WTC11 (cell line): ENCODE measurements at regions not wholly inside any gene's neighbourhood (a gene's known extent, or its start where the extent isn't known, plus 50 kb on each side); places are given as distances from the start of the nearest gene placed in this dataset.

Source experiments
- ATAC-seq: fragments of 200-7000 bp; cut with Tn5 transposase; 2 replicates; pipeline ENCODE4 v1.10.0; 2021; ENCODE audit warnings: mild to moderate bottlenecking, moderate library complexity
- CTCF ChIA-PET: fragments of 300-600 bp; sonication (Branson Sonifier 250); formaldehyde crosslinking; loops from one replicate; lab custom pipeline; 2021; ENCODE audit warnings: antibody characterized with exemption; lab: Charles Lee
- POLR2A ChIA-PET: fragments of 350-600 bp; sonication (Branson Sonifier 250); formaldehyde crosslinking; loops from one replicate; lab custom pipeline; 2021; ENCODE audit warnings: antibody characterized with exemption; lab: Charles Lee
- DNase-seq: peaks from one replicate; pipeline ENCODE4 v3.0.0; 2021; ENCODE audit warnings: low spot score
- H3K27ac Mint-ChIP-seq: 2 replicates; pipeline ENCODE4 v1.8.0; 2021; ENCODE audit warnings: mixed read lengths
- H3K27me3 Mint-ChIP-seq: 2 replicates; pipeline ENCODE4 v1.8.0; 2021; ENCODE audit warnings: low read depth, mild to moderate bottlenecking, moderate library complexity, mixed read lengths
- H3K36me3 Mint-ChIP-seq: 2 replicates; pipeline ENCODE4 v1.8.0; 2021; ENCODE audit warnings: mixed read lengths
- H3K4me1 Mint-ChIP-seq: 2 replicates; pipeline ENCODE4 v1.8.0; 2022; ENCODE audit warnings: mixed read lengths
- H3K4me3 Mint-ChIP-seq: 2 replicates; pipeline ENCODE4 v1.8.0; 2021; ENCODE audit warnings: mild to moderate bottlenecking, moderate library complexity, mixed read lengths
- H3K9me3 Mint-ChIP-seq: 2 replicates; pipeline ENCODE4 v1.8.0; 2021; ENCODE audit warnings: mixed read lengths
- AFF4 ChIP-seq: sonication (generic); formaldehyde crosslinking; IDR thresholded peaks from 2 replicates; pipeline ENCODE4 v1.8.1; 2023; ENCODE audit warnings: mild to moderate bottlenecking, missing genetic modification reagents, borderline replicate concordance
- ELF4 ChIP-seq: sonication (generic); formaldehyde crosslinking; IDR thresholded peaks from 2 replicates; pipeline ENCODE4 v1.8.1; 2022; ENCODE audit warnings: low read depth, mild to moderate bottlenecking, moderate library complexity, missing genetic modification reagents
- EMX1 ChIP-seq: fragments of 250-450 bp; sonication (Bioruptor Pico); IDR thresholded peaks from 2 replicates; pipeline ENCODE4 v1.8.0; 2021; ENCODE audit warnings: mild to moderate bottlenecking
- ERG ChIP-seq: fragments of 250-450 bp; sonication (Bioruptor Pico); IDR thresholded peaks from 2 replicates; pipeline ENCODE4 v1.8.0; 2021; ENCODE audit warnings: mild to moderate bottlenecking
- FOXK1 ChIP-seq: sonication (generic); formaldehyde crosslinking; IDR thresholded peaks from 2 replicates; pipeline ENCODE4 v1.8.0; 2022; ENCODE audit warnings: mild to moderate bottlenecking, moderate library complexity, missing genetic modification reagents
- FOXP4 ChIP-seq: sonication (generic); formaldehyde crosslinking; IDR thresholded peaks from 2 replicates; pipeline ENCODE4 v1.8.0; 2022; ENCODE audit warnings: mild to moderate bottlenecking, missing genetic modification reagents
- IRF1 ChIP-seq: sonication (generic); formaldehyde crosslinking; IDR thresholded peaks from 2 replicates; pipeline ENCODE4 v1.8.0; 2023; ENCODE audit warnings: missing genetic modification reagents
- MXD4 ChIP-seq: fragments of 250-450 bp; sonication (Bioruptor Pico); IDR thresholded peaks from 2 replicates; pipeline ENCODE4 v1.8.0; 2021; ENCODE audit warnings: mild to moderate bottlenecking, moderate library complexity, borderline replicate concordance
- NFATC4 ChIP-seq: fragments of 250-450 bp; sonication (Bioruptor Pico); IDR thresholded peaks from 2 replicates; pipeline ENCODE4 v1.9.0; 2021; ENCODE audit warnings: mild to moderate bottlenecking
- NFE2L1 ChIP-seq: sonication (generic); formaldehyde crosslinking; IDR thresholded peaks from 2 replicates; pipeline ENCODE4 v1.8.1; 2023; ENCODE audit warnings: missing genetic modification reagents
- NFYB ChIP-seq: sonication (generic); formaldehyde crosslinking; conservative IDR thresholded peaks from 2 replicates; pipeline ENCODE4 v1.8.0; 2022; ENCODE audit warnings: low read depth, missing genetic modification reagents
- NR1H2 ChIP-seq: sonication (generic); formaldehyde crosslinking; IDR thresholded peaks from 2 replicates; pipeline ENCODE4 v1.9.0; 2021; ENCODE audit warnings: mild to moderate bottlenecking, moderate library complexity, missing genetic modification reagents
- PREB ChIP-seq: sonication (generic); formaldehyde crosslinking; IDR thresholded peaks from 2 replicates; pipeline ENCODE4 v1.8.1; 2022; ENCODE audit warnings: mild to moderate bottlenecking, missing genetic modification reagents, moderate library complexity, borderline replicate concordance
- SMAD4 ChIP-seq: sonication (generic); formaldehyde crosslinking; IDR thresholded peaks from 2 replicates; pipeline ENCODE4 v1.8.0; 2022; ENCODE audit warnings: mild to moderate bottlenecking, missing genetic modification reagents
- TEAD4 ChIP-seq: sonication (generic); formaldehyde crosslinking; IDR thresholded peaks from 2 replicates; pipeline ENCODE4 v1.8.0; 2022; ENCODE audit warnings: mild to moderate bottlenecking, missing genetic modification reagents
- TP53 ChIP-seq: sonication (generic); formaldehyde crosslinking; IDR thresholded peaks from 2 replicates; pipeline ENCODE4 v1.8.1; 2023; ENCODE audit warnings: mild to moderate bottlenecking, missing genetic modification reagents
- USF2 ChIP-seq: sonication (generic); formaldehyde crosslinking; IDR thresholded peaks from 2 replicates; pipeline ENCODE4 v1.8.1; 2023; ENCODE audit warnings: mild to moderate bottlenecking, missing genetic modification reagents, moderate library complexity
- ZNF138 ChIP-seq: sonication (generic); formaldehyde crosslinking; conservative IDR thresholded peaks from 2 replicates; pipeline ENCODE4 v1.8.1; 2022; ENCODE audit warnings: mild to moderate bottlenecking, moderate library complexity, missing genetic modification reagents
- ZNF512 ChIP-seq: sonication (generic); formaldehyde crosslinking; IDR thresholded peaks from 2 replicates; pipeline ENCODE4 v1.8.1; 2022; ENCODE audit warnings: missing genetic modification reagents, borderline replicate concordance

- TF ChIP-seq TEAD4, result no peak
- TF ChIP-seq ZNF512 (CRISPR knock-in tag), result no peak
- no peak for TF ChIP-seq FOXP4
- no peak for TF ChIP-seq NR1H2 (CRISPR knock-in tag)
- TF ChIP-seq IRF1 (CRISPR knock-in tag), result no peak
- no peak for TF ChIP-seq NFATC4 (CRISPR knock-in tag)
- no peak for TF ChIP-seq EMX1 (CRISPR knock-in tag)
- no peak for TF ChIP-seq ELF4
- no peak for TF ChIP-seq ZNF138
- no peak for TF ChIP-seq PREB (CRISPR knock-in tag)
- no peak overlapping the region for H3K4me3 Mint-ChIP-seq
- H3K4me1 Mint-ChIP-seq, result peaks cover 12% of the 10 kb centered on the region
- DNase-seq (no peak), ATAC-seq (no peak)
- no peaks in the 10 kb centered on the region for H3K27me3 Mint-ChIP-seq
- CTCF ChIA-PET, result no interaction called here
- no peak overlapping the region for H3K27ac Mint-ChIP-seq
- POLR2A ChIA-PET, result no interaction called here
- H3K9me3 Mint-ChIP-seq, result no peaks in the 10 kb centered on the region
- no peaks in the 10 kb centered on the region for H3K36me3 Mint-ChIP-seq
Observed at GRCh38 chr14:26067341-26067740, 530.5 kb downstream of the NOVA1 start.

- H3K27me3 Mint-ChIP-seq, result peaks cover 27% of the 10 kb centered on the region
- no peaks in the 10 kb centered on the region for H3K4me1 Mint-ChIP-seq
- H3K36me3 Mint-ChIP-seq, result peaks cover 6% of the 10 kb centered on the region
- H3K27ac Mint-ChIP-seq, result no peak overlapping the region
- CTCF ChIA-PET, result no interaction called here
- no peak for DNase-seq
- TF ChIP-seq AFF4 (CRISPR knock-in tag) (no peak), USF2 (CRISPR knock-in tag) (no peak), EMX1 (CRISPR knock-in tag) (no peak), ZNF512 (CRISPR knock-in tag) (no peak), MXD4 (no peak), NFYB (CRISPR knock-in tag) (no peak), NFE2L1 (CRISPR knock-in tag) (no peak), SMAD4 (CRISPR knock-in tag) (no peak), TP53 (CRISPR knock-in tag) (no peak), FOXK1 (no peak), ERG (CRISPR knock-in tag) (no peak)
- H3K9me3 Mint-ChIP-seq, result peaks cover 21% of the 10 kb centered on the region
- no peak overlapping the region for H3K4me3 Mint-ChIP-seq
- POLR2A ChIA-PET, result no interaction called here
- ATAC-seq, result no peak
Observed at GRCh38 chr14:26056036-26056616, 541.7 kb downstream of the NOVA1 start.
